ENCODE measurements at regions not wholly inside any gene's neighbourhood (a gene's known extent, or its start where the extent isn't known, plus 50 kb on each side); places are given as distances from the start of the nearest gene placed in this dataset.

DNA sequence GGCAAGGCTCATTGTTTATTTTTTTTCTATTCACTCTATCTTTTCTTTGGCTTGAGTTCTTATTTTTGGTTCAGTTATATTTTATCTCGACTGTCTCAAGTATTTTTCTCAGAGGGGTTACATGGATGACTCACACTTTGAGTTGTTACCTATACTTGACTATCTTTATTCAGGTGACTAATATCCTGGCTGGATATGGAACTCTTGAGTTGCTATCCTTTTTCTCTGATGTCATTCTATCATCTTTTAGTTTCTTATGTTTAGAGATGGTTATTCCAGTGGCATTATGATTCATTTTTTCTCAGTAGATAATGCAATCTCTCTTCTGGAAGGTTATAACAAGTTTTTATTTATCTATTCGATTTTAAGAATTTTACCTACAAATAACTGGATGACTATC, 117.9 kb downstream of the COX18 start:
- H3K9me3 ChIP-seq (ENCODE audit: low read depth, low read length, poor library complexity, severe bottlenecking): no peaks in the 10 kb centered on the region
- no peak overlapping the region for H3K4me3 ChIP-seq (ENCODE audit: low read depth, low read length, poor library complexity, severe bottlenecking)
- intact Hi-C loops (cut with micrococcal nuclease; ENCODE audit: unreplicated experiment): no loop called here
- no peak for TF ChIP-seq CTCF (conservative IDR thresholded peaks at IDR 0.05; ENCODE audit: low read depth, low read length)
- no peak for TF ChIP-seq EZH2 (IDR thresholded peaks at IDR 0.05; ENCODE audit: borderline replicate concordance, low read depth, low read length, poor library complexity, severe bottlenecking)
- no peaks in the 10 kb centered on the region for H3K27me3 ChIP-seq (replicated peaks; ENCODE audit: insufficient read depth, low read depth, low read length, poor library complexity)
- H3K36me3 ChIP-seq (ENCODE audit: insufficient read depth, low read length, poor library complexity, severe bottlenecking): no peaks in the 10 kb centered on the region
- no TSS peak for BruUV-seq (replicated peaks)
- no peak overlapping the region for H3K27ac ChIP-seq (ENCODE audit: low read depth, low read length, poor library complexity, severe bottlenecking)
- DNase-seq (ENCODE audit: low spot score): no peak
- ChIA-PET CTCF (no interaction called here), POLR2A (ENCODE audit: low non-redundant PET) (no interaction called here)
- H3K4me1 ChIP-seq (ENCODE audit: insufficient read depth, low read length, poor library complexity, severe bottlenecking): no peaks in the 10 kb centered on the region

GRCh38 chr4:72951147-72951546, 118.4 kb downstream of the COX18 start:
- BruUV-seq (replicated peaks): no TSS peak
- intact Hi-C loops (cut with micrococcal nuclease; ENCODE audit: unreplicated experiment): no loop called here
- ChIA-PET CTCF (no interaction called here), POLR2A (ENCODE audit: low non-redundant PET) (no interaction called here)
- H3K27ac ChIP-seq (ENCODE audit: low read depth, low read length, poor library complexity, severe bottlenecking): no peak overlapping the region
- H3K27me3 ChIP-seq (replicated peaks; ENCODE audit: insufficient read depth, low read depth, low read length, poor library complexity): no peaks in the 10 kb centered on the region
- H3K36me3 ChIP-seq (ENCODE audit: insufficient read depth, low read length, poor library complexity, severe bottlenecking): no peaks in the 10 kb centered on the region
- H3K4me1 ChIP-seq (ENCODE audit: insufficient read depth, low read length, poor library complexity, severe bottlenecking): no peaks in the 10 kb centered on the region
- no peaks in the 10 kb centered on the region for H3K9me3 ChIP-seq (ENCODE audit: low read depth, low read length, poor library complexity, severe bottlenecking)
- H3K4me3 ChIP-seq (ENCODE audit: low read depth, low read length, poor library complexity, severe bottlenecking): no peak overlapping the region
- TF ChIP-seq EZH2 (IDR thresholded peaks at IDR 0.05; ENCODE audit: borderline replicate concordance, low read depth, low read length, poor library complexity, severe bottlenecking) (no peak), CTCF (conservative IDR thresholded peaks at IDR 0.05; ENCODE audit: low read depth, low read length) (no peak)
- no peak for DNase-seq (ENCODE audit: low spot score)

GRCh38 chr4:72948080-72948479, 121.4 kb downstream of the COX18 start:
- no peak for DNase-seq (ENCODE audit: low spot score)
- CTCF ChIA-PET: no interaction called here
- intact Hi-C loops (cut with micrococcal nuclease; ENCODE audit: unreplicated experiment): no loop called here
- Histone ChIP-seq H3K27me3 (replicated peaks; ENCODE audit: insufficient read depth, low read depth, low read length, poor library complexity) (no peaks in the 10 kb centered on the region), H3K9me3 (ENCODE audit: low read depth, low read length, poor library complexity, severe bottlenecking) (no peaks in the 10 kb centered on the region), H3K4me1 (ENCODE audit: insufficient read depth, low read length, poor library complexity, severe bottlenecking) (no peaks in the 10 kb centered on the region), H3K4me3 (ENCODE audit: low read depth, low read length, poor library complexity, severe bottlenecking) (no peak overlapping the region), H3K27ac (ENCODE audit: low read depth, low read length, poor library complexity, severe bottlenecking) (no peak overlapping the region), H3K36me3 (ENCODE audit: insufficient read depth, low read length, poor library complexity, severe bottlenecking) (no peaks in the 10 kb centered on the region)
- TF ChIP-seq CTCF (conservative IDR thresholded peaks at IDR 0.05; ENCODE audit: low read depth, low read length): no peak
- TF ChIP-seq EZH2 (IDR thresholded peaks at IDR 0.05; ENCODE audit: borderline replicate concordance, low read depth, low read length, poor library complexity, severe bottlenecking): no peak
- BruUV-seq (replicated peaks): no TSS peak
- POLR2A ChIA-PET (ENCODE audit: low non-redundant PET): no interaction called here
